IMR-90 (cell line): ENCODE measurements at regions not wholly inside any gene's neighbourhood (a gene's known extent, or its start where the extent isn't known, plus 50 kb on each side); places are given as distances from the start of the nearest gene placed in this dataset.

ENCODE experiments used
- ATAC-seq: fragments of 200-7000 bp; cut with Tn5 transposase; 2 replicates; pipeline ENCODE4 v1.9.1; 2020; ENCODE audit warnings: low read depth, mild to moderate bottlenecking, moderate library complexity
- BruUV-seq: library from RNA; stranded (reverse); fragments of 400-500 nt; replicated peaks from 2 replicates; lab custom pipeline; 2021; lab: Mats Ljungman, UMichigan
- CTCF ChIA-PET: fragments of 300-600 bp; formaldehyde crosslinking; extraction: SDS; loops from one replicate; lab custom pipeline; 2021; ENCODE audit warnings: antibody characterized with exemption; lab: Yijun Ruan, JAX
- POLR2A ChIA-PET: fragments of 300-600 bp; sonication (Branson Sonifier 250); formaldehyde crosslinking; loops from one replicate; lab custom pipeline; 2022; ENCODE audit warnings: antibody characterized with exemption; ENCODE audit not compliant: unreplicated experiment; lab: Charles Lee
- DNase-seq: peaks from one replicate; pipeline ENCODE4 v3.0.0; 2013
- H2AFZ ChIP-seq: replicated peaks from 2 replicates; pipeline ENCODE3; 2013; ENCODE audit warnings: low read length, mild to moderate bottlenecking; ENCODE audit not compliant: poor library complexity
- H2AK5ac ChIP-seq: 2 replicates; pipeline ENCODE4 v1.6.1; 2013; ENCODE audit warnings: low read depth, low read length, inconsistent platforms
- H2AK9ac ChIP-seq: replicated peaks from 2 replicates; pipeline ENCODE3; 2013; ENCODE audit warnings: mild to moderate bottlenecking, low read depth, low read length, moderate library complexity; ENCODE audit not compliant: poor library complexity
- H2BK120ac ChIP-seq: 2 replicates; pipeline ENCODE4 v1.6.1; 2013; ENCODE audit warnings: low read depth, low read length, inconsistent platforms
- H2BK15ac ChIP-seq: 3 replicates; pipeline ENCODE4 v1.6.1; 2013; ENCODE audit warnings: low read depth, low read length, inconsistent platforms
- H2BK20ac ChIP-seq: 2 replicates; pipeline ENCODE4 v1.6.1; 2013; ENCODE audit warnings: low read depth, mild to moderate bottlenecking, inconsistent platforms, low read length, moderate library complexity
- H2BK5ac ChIP-seq: 2 replicates; pipeline ENCODE4 v1.6.1; 2013; ENCODE audit warnings: mild to moderate bottlenecking, low read depth, low read length, inconsistent platforms; ENCODE audit not compliant: poor library complexity, severe bottlenecking
- H3K14ac ChIP-seq: replicated peaks from 2 replicates; pipeline ENCODE4 v1.6.1; 2013; ENCODE audit warnings: low read depth, low read length, inconsistent platforms
- H3K18ac ChIP-seq: 2 replicates; pipeline ENCODE4 v1.6.1; 2013; ENCODE audit warnings: low read depth, low read length, control low read depth
- H3K23ac ChIP-seq: 2 replicates; pipeline ENCODE4 v1.6.1; 2013; ENCODE audit warnings: low read depth, low read length, inconsistent platforms
- H3K27ac ChIP-seq: 2 replicates; pipeline ENCODE4 v1.5.1; 2013; ENCODE audit warnings: mild to moderate bottlenecking, control low read depth, low read length; ENCODE audit not compliant: insufficient read depth
- H3K27me3 ChIP-seq: 2 replicates; pipeline ENCODE4 v1.6.1; 2013; ENCODE audit warnings: low read length; ENCODE audit not compliant: control insufficient read depth, insufficient read depth
- H3K36me3 ChIP-seq: 2 replicates; pipeline ENCODE4 v1.6.1; 2013; ENCODE audit warnings: low read length, mixed read lengths; ENCODE audit not compliant: control insufficient read depth, insufficient read depth
- H3K4ac ChIP-seq: 2 replicates; pipeline ENCODE4 v1.6.1; 2013; ENCODE audit warnings: low read depth, low read length, inconsistent platforms
- H3K4me1 ChIP-seq: 2 replicates; pipeline ENCODE4 v1.6.1; 2013; ENCODE audit warnings: low read length, mixed read lengths; ENCODE audit not compliant: control insufficient read depth, insufficient read depth
- H3K4me2 ChIP-seq: 2 replicates; pipeline ENCODE4 v1.6.1; 2013; ENCODE audit warnings: low read depth, mild to moderate bottlenecking, control low read depth, low read length, moderate library complexity
- H3K4me3 ChIP-seq: 2 replicates; pipeline ENCODE4 v1.5.1; 2013; ENCODE audit warnings: low read depth, mild to moderate bottlenecking, control low read depth, low read length, moderate library complexity; ENCODE audit not compliant: insufficient read depth
- H3K56ac ChIP-seq: 2 replicates; pipeline ENCODE4 v1.6.1; 2013; ENCODE audit warnings: low read length, inconsistent platforms; ENCODE audit not compliant: insufficient read depth; ENCODE audit errors: extremely low read depth
- H3K79me1 ChIP-seq, 2 experiments: 2 replicates each; pipeline ENCODE4 v1.6.1; 2013; ENCODE audit warnings: low read length in 2 of 2, inconsistent platforms in 1 of 2, low read depth in 1 of 2
- H3K9ac ChIP-seq: 2 replicates; pipeline ENCODE4 v1.6.1; 2013; ENCODE audit warnings: low read depth, low read length, control low read depth
- H3K9me1 ChIP-seq: 2 replicates; pipeline ENCODE4 v1.6.1; 2013; ENCODE audit warnings: low read length, inconsistent platforms; ENCODE audit not compliant: insufficient read depth
- H3K9me3 ChIP-seq: 2 replicates; pipeline ENCODE4 v1.6.1; 2013; ENCODE audit warnings: low read length; ENCODE audit not compliant: control insufficient read depth, insufficient read depth
- H4K20me1 ChIP-seq: 2 replicates; pipeline ENCODE4 v1.6.1; 2013; ENCODE audit warnings: low read length, inconsistent platforms; ENCODE audit not compliant: insufficient read depth
- H4K5ac ChIP-seq: 2 replicates; pipeline ENCODE4 v1.6.1; 2013; ENCODE audit warnings: mild to moderate bottlenecking, low read depth, low read length, control low read depth
- H4K8ac ChIP-seq, 2 experiments: 2 replicates each; pipeline ENCODE4 v1.6.1; 2013; ENCODE audit warnings: low read depth in 2 of 2, low read length in 2 of 2, control low read depth in 1 of 2, inconsistent platforms in 1 of 2
- H4K91ac ChIP-seq: 2 replicates; pipeline ENCODE4 v1.6.1; 2013; ENCODE audit warnings: low read depth, low read length, inconsistent platforms; ENCODE audit not compliant: insufficient read depth
- BHLHE40 ChIP-seq: fragments of 150-350 bp; IDR thresholded peaks from 2 replicates; pipeline ENCODE4 v1.6.1; 2016; ENCODE audit warnings: mild to moderate bottlenecking, low read depth, low read length
- CEBPB ChIP-seq: IDR thresholded peaks from 2 replicates; pipeline ENCODE4 v1.6.1; 2012; ENCODE audit warnings: low read depth, low read length, improper control_type of control experiment
- CHD1 ChIP-seq: IDR thresholded peaks from 2 replicates; pipeline ENCODE4 v1.6.1; 2012; ENCODE audit warnings: low read depth, low read length, improper control_type of control experiment
- CTCF ChIP-seq: conservative IDR thresholded peaks from 2 replicates; pipeline ENCODE4 v1.5.1; 2012; ENCODE audit warnings: mild to moderate bottlenecking, low read depth, low read length, improper control_type of control experiment
- ELK1 ChIP-seq: fragments of 150-350 bp; IDR thresholded peaks from 2 replicates; pipeline ENCODE4 v1.6.1; 2016; ENCODE audit warnings: low read depth, mild to moderate bottlenecking, low read length, moderate library complexity, borderline replicate concordance
- FOS ChIP-seq: fragments of 150-350 bp; IDR thresholded peaks from 2 replicates; pipeline ENCODE4 v1.6.1; 2016; ENCODE audit warnings: low read depth, low read length
- MAFK ChIP-seq: IDR thresholded peaks from 2 replicates; pipeline ENCODE4 v1.6.1; 2012; ENCODE audit warnings: low read depth, low read length, improper control_type of control experiment
- NFE2L2 ChIP-seq: fragments of 150-350 bp; IDR thresholded peaks from 2 replicates; pipeline ENCODE4 v1.6.1; 2016; ENCODE audit warnings: low read depth, mild to moderate bottlenecking, low read length
- POLR2A ChIP-seq: IDR thresholded peaks from 2 replicates; pipeline ENCODE4 v1.6.1; 2012; ENCODE audit warnings: mild to moderate bottlenecking, low read depth, low read length
- RAD21 ChIP-seq: IDR thresholded peaks from 2 replicates; pipeline ENCODE4 v1.6.1; 2012; ENCODE audit warnings: low read length, improper control_type of control experiment
- RCOR1 ChIP-seq: IDR thresholded peaks from 2 replicates; pipeline ENCODE4 v1.6.1; 2012; ENCODE audit warnings: mild to moderate bottlenecking, low read length, improper control_type of control experiment; ENCODE audit not compliant: insufficient replicate concordance
- SMC3 ChIP-seq: fragments of 150-350 bp; IDR thresholded peaks from 2 replicates; pipeline ENCODE4 v1.6.1; 2016; ENCODE audit warnings: low read depth, mild to moderate bottlenecking, antibody characterized with exemption, low read length, moderate library complexity
- WGBS, 2 experiments: methylation state at CpG; one replicate each; pipeline versions ENCODE4 v1.1.5 to v1.1.7; 2013; ENCODE audit warnings: missing lambda C conversion rate in 2 of 2; ENCODE audit not compliant: insufficient read length in 1 of 2; ENCODE audit errors: extremely low coverage in 2 of 2; 5-methylcytosine and 5-hydroxymethylcytosine counted together
- dilution Hi-C: fragments of 300-500 bp; cut with HindIII; formaldehyde crosslinking; loops from one replicate; pipeline ENCODE4 v1.14.3; 2018; ENCODE audit warnings: low sequenced_read_pairs; ENCODE audit not compliant: unreplicated experiment
- in situ Hi-C: fragments of 300-500 bp; cut with MboI; formaldehyde crosslinking; loops from 3 replicates; pipeline ENCODE4 v1.14.3; 2019; ENCODE audit warnings: low sequenced_read_pairs, inconsistent platforms, mixed read lengths
- intact Hi-C: fragments of 100-400 bp; cut with micrococcal nuclease; formaldehyde crosslinking; loops from 2 replicates; pipeline ENCODE4 v1.10.0; 2022

GRCh38 chr12:43094886-43095575, 457.0 kb downstream of the ADAMTS20 start:
- WGBS, 2 experiments: no CpG with 5 or more reads among the region's 2 CpGs
- Histone ChIP-seq H2BK15ac (no peak overlapping the region), H3K56ac (no peak overlapping the region), H3K36me3 (no peaks in the 10 kb centered on the region), H4K5ac (no peak overlapping the region), H2BK20ac (no peak overlapping the region), H3K4me1 (peaks cover 2% of the 10 kb centered on the region; the same call in 1 of the 2 replicates), H3K14ac (no peak overlapping the region), H3K4me2 (no peak overlapping the region), H3K27me3 (no peaks in the 10 kb centered on the region), H3K9ac (no peak overlapping the region), H2BK5ac (no peak overlapping the region), H2AK9ac (no peak overlapping the region), H4K8ac (no peak overlapping the region), H3K9me3 (no peaks in the 10 kb centered on the region), H4K91ac (no peak overlapping the region), H2AFZ (no peak overlapping the region), H3K9me1 (no peaks in the 10 kb centered on the region), H3K79me1 (no peaks in the 10 kb centered on the region), H3K18ac (peak overlapping the region; percentile 55), H3K23ac (no peak overlapping the region), H4K20me1 (no peaks in the 10 kb centered on the region), H3K27ac (no peak overlapping the region), H3K4ac (no peak overlapping the region), H3K4me3 (no peak overlapping the region), H2AK5ac (no peak overlapping the region), H2BK120ac (no peak overlapping the region)
- intact Hi-C loops (no loop called here), dilution Hi-C loops (no loop called here), in situ Hi-C loops (no loop called here)
- CTCF ChIA-PET: no interaction called here
- ATAC-seq (no peak), DNase-seq (peak; percentile 37)
- POLR2A ChIA-PET: no interaction called here
- no peak for TF ChIP-seq RCOR1
- TF ChIP-seq RAD21: no peak
- TF ChIP-seq POLR2A: no peak
- no peak for TF ChIP-seq CHD1
- TF ChIP-seq CTCF: no peak
- no peak for TF ChIP-seq MAFK
- TF ChIP-seq SMC3: no peak
- no peak for TF ChIP-seq CEBPB
- TF ChIP-seq FOS: no peak
- TF ChIP-seq BHLHE40: no peak
- no peak for TF ChIP-seq NFE2L2
- no peak for TF ChIP-seq ELK1
- BruUV-seq: no TSS peak
